ENCODE measurements at regions not wholly inside any gene's neighbourhood (a gene's known extent, or its start where the extent isn't known, plus 50 kb on each side); places are given as distances from the start of the nearest gene placed in this dataset.

DNA sequence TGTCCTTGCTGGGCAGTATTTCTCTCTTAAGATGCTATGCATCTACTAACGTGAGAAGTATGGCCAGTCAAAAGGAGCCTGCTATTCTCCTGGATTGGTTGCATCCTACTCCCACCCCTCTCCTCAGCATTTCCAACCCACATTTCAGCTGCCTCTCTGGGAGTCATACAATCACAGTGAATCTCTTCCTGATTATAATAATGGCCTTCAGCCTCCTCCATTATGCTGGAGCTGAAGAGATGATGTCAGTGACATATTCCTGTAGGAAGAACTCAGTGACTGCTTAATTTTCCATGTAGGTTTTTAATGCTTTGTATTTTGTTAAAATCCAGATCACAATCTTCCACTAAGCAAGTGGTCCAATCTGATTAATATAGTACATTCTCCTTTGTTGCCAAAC, 82.7 kb upstream of the SUCLG2 start:
- no peak for TF ChIP-seq KDM1A (IDR thresholded peaks at IDR 0.05; ENCODE audit: borderline replicate concordance, low read length)
- no peak for TF ChIP-seq TBP (IDR thresholded peaks at IDR 0.05; ENCODE audit: low read depth, low read length)
- no peak for TF ChIP-seq CTCF (IDR thresholded peaks at IDR 0.05; ENCODE audit: control extremely low read depth in 1 of 3, insufficient read depth in 1 of 3, low read depth in 1 of 3, low read length in 3 of 3)
- TF ChIP-seq POLR2A (IDR thresholded peaks at IDR 0.05; ENCODE audit: control extremely low read depth in 1 of 2, low read depth in 2 of 2, low read length in 2 of 2), result no peak
- TF ChIP-seq ZNF274 (IDR thresholded peaks at IDR 0.05; ENCODE audit: borderline replicate concordance, extremely low read depth, low read length), result no peak
- TF ChIP-seq EZH2 (IDR thresholded peaks at IDR 0.05; ENCODE audit: low read depth, low read length, severe bottlenecking), result no peak
